ENCODE measurements at regions not wholly inside any gene's neighbourhood (a gene's known extent, or its start where the extent isn't known, plus 50 kb on each side); places are given as distances from the start of the nearest gene placed in this dataset.
A peak's percentile ranks its signal among the peaks of the same experiment; 100 is the strongest.

DNA sequence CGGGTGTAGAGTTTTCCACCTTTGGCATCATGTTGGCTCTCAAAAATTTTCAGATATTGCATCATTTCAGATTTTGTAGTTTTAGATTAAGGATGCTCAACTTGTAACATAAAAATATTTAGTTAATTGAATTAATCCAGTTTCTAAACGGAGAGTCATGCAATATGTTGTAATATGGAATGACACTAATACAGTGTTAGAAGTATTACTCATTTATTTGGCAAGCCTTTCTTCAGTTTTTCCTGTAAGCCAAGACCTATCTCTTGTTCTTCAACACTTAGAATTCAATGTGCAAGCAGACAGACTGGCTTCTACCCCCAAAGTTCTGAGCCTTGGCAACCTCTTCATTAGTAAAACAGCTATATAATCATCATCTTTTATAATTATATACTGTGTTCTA, 985.0 kb upstream of the GOT2 start:
- no peaks in the 10 kb centered on the region for H3K27me3 ChIP-seq
- H3K36me3 ChIP-seq, result no peaks in the 10 kb centered on the region
- no peak for TF ChIP-seq POLR2AphosphoS5 (IDR thresholded peaks at IDR 0.05)
- TF ChIP-seq POLR2A (IDR thresholded peaks at IDR 0.05), result no peak
- TF ChIP-seq, protein P1, sequence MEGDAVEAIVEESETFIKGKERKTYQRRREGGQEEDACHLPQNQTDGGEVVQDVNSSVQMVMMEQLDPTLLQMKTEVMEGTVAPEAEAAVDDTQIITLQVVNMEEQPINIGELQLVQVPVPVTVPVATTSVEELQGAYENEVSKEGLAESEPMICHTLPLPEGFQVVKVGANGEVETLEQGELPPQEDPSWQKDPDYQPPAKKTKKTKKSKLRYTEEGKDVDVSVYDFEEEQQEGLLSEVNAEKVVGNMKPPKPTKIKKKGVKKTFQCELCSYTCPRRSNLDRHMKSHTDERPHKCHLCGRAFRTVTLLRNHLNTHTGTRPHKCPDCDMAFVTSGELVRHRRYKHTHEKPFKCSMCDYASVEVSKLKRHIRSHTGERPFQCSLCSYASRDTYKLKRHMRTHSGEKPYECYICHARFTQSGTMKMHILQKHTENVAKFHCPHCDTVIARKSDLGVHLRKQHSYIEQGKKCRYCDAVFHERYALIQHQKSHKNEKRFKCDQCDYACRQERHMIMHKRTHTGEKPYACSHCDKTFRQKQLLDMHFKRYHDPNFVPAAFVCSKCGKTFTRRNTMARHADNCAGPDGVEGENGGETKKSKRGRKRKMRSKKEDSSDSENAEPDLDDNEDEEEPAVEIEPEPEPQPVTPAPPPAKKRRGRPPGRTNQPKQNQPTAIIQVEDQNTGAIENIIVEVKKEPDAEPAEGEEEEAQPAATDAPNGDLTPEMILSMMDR (IDR thresholded peaks at IDR 0.05), result no peak
- TF ChIP-seq EP300 (IDR thresholded peaks at IDR 0.05), result no peak
- 71 to 82% (median 74%) methylated on average over 2 of the region's 2 CpGs for WGBS, 5 donors
- H3K4me1 ChIP-seq, result no peaks in the 10 kb centered on the region
- H3K27ac ChIP-seq, result no peak overlapping the region
- intact Hi-C loops (cut with DNase I; ENCODE audit: low total_unique reads), result no loop called here
- no peaks in the 10 kb centered on the region for H3K9me3 ChIP-seq
- DNase-seq, result no peak
- no peak overlapping the region for H3K4me3 ChIP-seq

DNA sequence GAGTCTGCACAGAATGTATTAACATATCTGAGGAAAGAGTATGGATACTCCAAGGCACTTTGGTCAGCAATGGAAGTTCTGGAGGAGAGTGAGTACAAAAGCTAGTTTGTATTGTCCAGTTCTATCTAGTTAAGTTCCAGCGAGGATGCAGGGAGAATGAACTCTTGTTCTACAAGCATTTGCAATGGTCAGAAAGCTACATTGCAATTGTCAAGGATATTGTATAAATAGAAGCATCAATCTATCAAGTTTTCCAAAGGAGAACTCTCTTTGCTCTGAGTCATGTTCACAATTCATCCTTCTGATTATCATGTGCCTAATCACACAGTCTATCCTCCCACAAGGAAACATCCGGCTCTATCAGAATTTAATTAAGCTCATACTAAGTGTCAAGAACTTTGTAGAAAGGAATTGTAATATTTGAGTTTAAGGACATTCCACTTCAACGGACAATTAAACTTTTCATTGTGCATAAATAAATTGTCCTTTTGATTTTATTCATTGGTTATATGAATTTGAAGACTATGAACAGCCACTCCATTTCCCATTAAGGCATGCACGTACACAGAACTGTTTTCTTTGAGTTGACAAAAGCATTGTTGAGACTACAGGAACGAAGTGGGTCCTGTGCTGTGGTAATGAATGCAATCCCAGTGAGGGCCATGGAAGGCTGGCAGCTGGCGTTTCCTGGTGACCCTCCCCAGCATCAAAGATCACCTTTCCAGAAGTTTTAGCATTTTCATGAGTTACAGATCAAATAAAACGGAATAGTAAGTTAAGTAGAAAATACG, 973.5 kb upstream of the GOT2 start:
- Histone ChIP-seq H3K27ac (no peak overlapping the region), H3K9me3 (no peaks in the 10 kb centered on the region), H3K4me1 (no peaks in the 10 kb centered on the region), H3K36me3 (no peaks in the 10 kb centered on the region), H3K27me3 (no peaks in the 10 kb centered on the region), H3K4me3 (no peak overlapping the region)
- intact Hi-C loops (cut with DNase I; ENCODE audit: low total_unique reads), result no loop called here
- 75 to 85% (median 78%) methylated on average over 8 of the region's 8 CpGs for WGBS, 5 donors
- TF ChIP-seq POLR2AphosphoS5 (IDR thresholded peaks at IDR 0.05), result no peak
- TF ChIP-seq, protein P1 (IDR thresholded peaks at IDR 0.05), result no peak
- no peak for TF ChIP-seq EP300 (IDR thresholded peaks at IDR 0.05)
- no peak for TF ChIP-seq POLR2A (IDR thresholded peaks at IDR 0.05)
- no peak for DNase-seq

DNA sequence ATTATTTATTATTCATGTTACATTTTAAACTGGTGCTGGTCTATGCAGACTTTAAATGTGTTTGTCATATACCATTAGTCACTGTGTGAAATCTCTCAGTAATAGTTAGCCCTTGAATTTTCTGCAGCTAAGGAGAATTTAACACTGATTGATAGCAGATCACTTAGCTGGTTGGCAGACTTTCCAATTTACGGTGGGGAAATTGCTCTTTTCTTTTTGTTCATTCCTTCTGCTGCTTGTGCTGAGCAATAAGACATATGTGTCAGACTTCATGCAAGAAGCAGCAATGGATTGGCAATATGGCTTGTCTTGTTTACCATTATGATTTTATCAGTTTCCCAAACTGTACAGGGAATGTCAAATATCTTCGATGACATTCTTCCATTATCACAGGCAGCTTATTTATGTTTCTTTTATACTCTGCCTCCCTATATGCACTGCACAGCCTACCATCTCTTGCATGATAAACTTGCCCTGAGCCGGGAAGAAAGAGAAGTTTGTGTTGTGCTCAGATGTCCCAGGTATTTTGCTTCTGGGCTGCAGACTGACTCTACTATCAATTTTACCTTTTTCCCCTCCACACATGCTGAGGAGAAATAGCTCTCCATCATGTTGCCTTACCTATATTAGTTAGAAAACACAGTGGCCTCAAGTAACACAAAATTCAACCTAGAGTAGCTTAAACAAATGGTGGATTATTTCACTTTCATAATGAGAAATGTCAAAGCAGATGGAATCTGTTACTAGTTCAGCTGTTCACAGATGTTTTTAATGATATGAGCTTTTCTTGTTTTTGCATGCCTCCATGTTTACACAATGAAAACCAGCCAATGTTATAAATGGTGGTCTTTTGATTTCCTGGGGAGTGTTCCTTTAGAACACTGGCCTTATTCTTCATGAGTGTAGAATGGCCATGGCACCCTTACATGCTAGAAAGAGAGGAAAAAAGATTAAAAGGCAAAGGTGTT, 968.1 kb upstream of the GOT2 start:
- Histone ChIP-seq H3K4me3 (no peak overlapping the region), H3K9me3 (no peaks in the 10 kb centered on the region), H3K4me1 (no peaks in the 10 kb centered on the region), H3K27ac (no peak overlapping the region), H3K36me3 (no peaks in the 10 kb centered on the region), H3K27me3 (no peaks in the 10 kb centered on the region)
- WGBS, 5 donors, result 36 to 52% (median 49%) methylated on average over 3 of the region's 3 CpGs
- intact Hi-C loops (cut with DNase I; ENCODE audit: low total_unique reads), result no loop called here
- DNase-seq, result peak in 1 of 2 donors; percentile 10
- TF ChIP-seq POLR2AphosphoS5 (IDR thresholded peaks at IDR 0.05), result no peak
- TF ChIP-seq POLR2A (IDR thresholded peaks at IDR 0.05), result no peak
- TF ChIP-seq, protein P1 (IDR thresholded peaks at IDR 0.05), result no peak
- no peak for TF ChIP-seq EP300 (IDR thresholded peaks at IDR 0.05)

DNA sequence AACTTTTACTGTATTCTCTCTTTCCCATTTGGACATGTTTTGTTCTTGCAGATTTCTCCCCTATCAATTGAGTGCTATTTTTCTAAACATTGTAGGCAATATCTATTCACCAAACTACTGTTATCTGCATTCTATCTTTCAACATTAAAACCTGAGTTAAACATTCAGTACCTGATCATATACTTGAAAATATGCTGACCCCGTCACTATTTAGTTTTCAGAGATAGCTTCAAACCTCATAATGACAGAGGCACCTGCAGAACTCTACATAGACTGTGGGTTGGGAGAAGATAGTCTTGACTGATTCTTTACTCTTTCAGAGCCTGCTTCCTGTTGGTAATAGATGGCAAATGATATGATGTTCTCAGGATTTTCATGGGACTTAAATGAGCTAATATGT, 965.7 kb upstream of the GOT2 start:
- WGBS, 5 donors, result 67 to 86% (median 76%) methylated on average over 1 of the region's 1 CpG
- Histone ChIP-seq H3K27ac (no peak overlapping the region), H3K4me1 (no peaks in the 10 kb centered on the region), H3K9me3 (peaks cover 0 to 5% (median 2%) of the 10 kb centered on the region in 4 donors), H3K4me3 (no peak overlapping the region), H3K27me3 (no peaks in the 10 kb centered on the region), H3K36me3 (no peaks in the 10 kb centered on the region)
- no peak for TF ChIP-seq EP300 (IDR thresholded peaks at IDR 0.05)
- no peak for TF ChIP-seq POLR2A (IDR thresholded peaks at IDR 0.05)
- no peak for TF ChIP-seq POLR2AphosphoS5 (IDR thresholded peaks at IDR 0.05)
- no peak for DNase-seq
- intact Hi-C loops (cut with DNase I; ENCODE audit: low total_unique reads), result no loop called here

Measured in stomach (tissue), 8 donors.